SJSA1 (cell line): ENCODE measurements at regions not wholly inside any gene's neighbourhood (a gene's known extent, or its start where the extent isn't known, plus 50 kb on each side); places are given as distances from the start of the nearest gene placed in this dataset.

Experiments
- DNase-seq, 2 experiments: peaks; one replicate each; pipeline ENCODE4 v3.0.0-alpha.2; 2015 to 2020; ENCODE audit warnings: low spot score in 2 of 2, low read depth in 1 of 2
- H3K27ac ChIP-seq: fragments of 250-450 bp; sonication (Bioruptor Pico); 2 replicates; pipeline ENCODE4 v1.5.1; 2020; ENCODE audit warnings: mild to moderate bottlenecking, moderate library complexity
- H3K27me3 ChIP-seq: fragments of 250-450 bp; sonication (Bioruptor Pico); replicated peaks from 2 replicates; pipeline ENCODE4 v1.5.1; 2020; ENCODE audit warnings: mild to moderate bottlenecking, moderate library complexity
- H3K36me3 ChIP-seq: fragments of 250-450 bp; sonication (Bioruptor Pico); 2 replicates; pipeline ENCODE4 v1.5.1; 2020; ENCODE audit warnings: mild to moderate bottlenecking
- H3K4me1 ChIP-seq: fragments of 250-450 bp; sonication (Bioruptor Pico); replicated peaks from 2 replicates; pipeline ENCODE4 v1.6.1; 2021; ENCODE audit warnings: mild to moderate bottlenecking
- H3K4me3 ChIP-seq: fragments of 250-450 bp; sonication (Bioruptor Pico); 2 replicates; pipeline ENCODE4 v1.5.1; 2020; ENCODE audit warnings: mild to moderate bottlenecking
- H3K9me3 ChIP-seq: fragments of 250-450 bp; sonication (Bioruptor Pico); replicated peaks from 2 replicates; pipeline ENCODE4 v1.5.1; 2020; ENCODE audit warnings: mild to moderate bottlenecking

- no peak for DNase-seq
- H3K4me1 ChIP-seq, result no peaks in the 10 kb centered on the region
- no peaks in the 10 kb centered on the region for H3K9me3 ChIP-seq
- H3K27me3 ChIP-seq, result no peaks in the 10 kb centered on the region
- no peak overlapping the region for H3K4me3 ChIP-seq
- H3K27ac ChIP-seq, result no peak overlapping the region
- no peaks in the 10 kb centered on the region for H3K36me3 ChIP-seq
Measured at GRCh38 chrX:17299206-17299605, 75.8 kb upstream of the NHS start.

- H3K9me3 ChIP-seq, result no peaks in the 10 kb centered on the region
- no peaks in the 10 kb centered on the region for H3K27me3 ChIP-seq
- H3K36me3 ChIP-seq, result no peaks in the 10 kb centered on the region
- no peaks in the 10 kb centered on the region for H3K4me1 ChIP-seq
- H3K4me3 ChIP-seq, result no peak overlapping the region
- DNase-seq, result no peak
- no peak overlapping the region for H3K27ac ChIP-seq
Measured at GRCh38 chrX:17323397-17323796, 51.6 kb upstream of the NHS start.
